ENCODE measurements at regions not wholly inside any gene's neighbourhood (a gene's known extent, or its start where the extent isn't known, plus 50 kb on each side); places are given as distances from the start of the nearest gene placed in this dataset.

GRCh38 chr12:89258240-89258969, 93.9 kb downstream of the DUSP6 start:
- TF ChIP-seq EZH2phosphoT487 (IDR thresholded peaks at IDR 0.05; ENCODE audit: borderline replicate concordance, low read depth, low read length) = no peak
- TF ChIP-seq CTCF (conservative IDR thresholded peaks at IDR 0.05; ENCODE audit: low read length) = no peak
- no peaks in the 10 kb centered on the region for H4K20me1 ChIP-seq (ENCODE audit: insufficient read depth, low read length)
- no peaks in the 10 kb centered on the region for H3K9me3 ChIP-seq (ENCODE audit: low read length)
- ChIA-PET CTCF (ENCODE audit: unreplicated experiment) (no interaction called here), POLR2A (interaction anchor here (0.9 kb wide), 1 partner anchor 12 kb away, joined by 3 read pairs; no protein-coding TSS in a partner anchor)
- H3K27ac ChIP-seq (ENCODE audit: low read depth, low read length, poor library complexity, severe bottlenecking) = no peak overlapping the region
- no TSS peak for BruUV-seq (replicated peaks)
- H3K36me3 ChIP-seq (ENCODE audit: insufficient read depth, low read length) = no peaks in the 10 kb centered on the region
- DNase-seq (ENCODE audit: low spot score) = no peak
- H3K9me2 ChIP-seq (ENCODE audit: insufficient read depth, low read length) = no peaks in the 10 kb centered on the region
- intact Hi-C loops (cut with micrococcal nuclease; ENCODE audit: unreplicated experiment) = no loop called here
- H3K4me3 ChIP-seq (ENCODE audit: low read depth, low read length, poor library complexity, severe bottlenecking) = no peak overlapping the region
- no peaks in the 10 kb centered on the region for H3K79me2 ChIP-seq (ENCODE audit: insufficient read depth, low read depth, low read length)
- H3K4me2 ChIP-seq (ENCODE audit: low read length) = no peak overlapping the region
- no peaks in the 10 kb centered on the region for H3K4me1 ChIP-seq (ENCODE audit: insufficient read depth, low read length, poor library complexity, severe bottlenecking)
- no peak overlapping the region for H2AFZ ChIP-seq (ENCODE audit: low read length)

- no peak overlapping the region for H2AFZ ChIP-seq (ENCODE audit: low read length)
- no TSS peak for BruUV-seq (replicated peaks)
- no peaks in the 10 kb centered on the region for H3K36me3 ChIP-seq (ENCODE audit: insufficient read depth, low read length)
- H3K4me1 ChIP-seq (ENCODE audit: insufficient read depth, low read length, poor library complexity, severe bottlenecking) = no peaks in the 10 kb centered on the region
- H3K9me3 ChIP-seq (ENCODE audit: low read length) = no peaks in the 10 kb centered on the region
- ChIA-PET CTCF (ENCODE audit: unreplicated experiment) (no interaction called here), POLR2A (interaction anchor here (1.0 kb wide), 1 partner anchor 23 kb away, joined by 3 read pairs; no protein-coding TSS in a partner anchor)
- DNase-seq (ENCODE audit: low spot score) = no peak
- TF ChIP-seq CTCF (conservative IDR thresholded peaks at IDR 0.05; ENCODE audit: low read length) (no peak), EZH2phosphoT487 (IDR thresholded peaks at IDR 0.05; ENCODE audit: borderline replicate concordance, low read depth, low read length) (no peak)
- H3K4me2 ChIP-seq (ENCODE audit: low read length) = no peak overlapping the region
- H3K4me3 ChIP-seq (ENCODE audit: low read depth, low read length, poor library complexity, severe bottlenecking) = no peak overlapping the region
- H3K27ac ChIP-seq (ENCODE audit: low read depth, low read length, poor library complexity, severe bottlenecking) = no peak overlapping the region
- H4K20me1 ChIP-seq (ENCODE audit: insufficient read depth, low read length) = no peaks in the 10 kb centered on the region
- intact Hi-C loops (cut with micrococcal nuclease; ENCODE audit: unreplicated experiment) = no loop called here
- H3K9me2 ChIP-seq (ENCODE audit: insufficient read depth, low read length) = no peaks in the 10 kb centered on the region
- no peaks in the 10 kb centered on the region for H3K79me2 ChIP-seq (ENCODE audit: insufficient read depth, low read depth, low read length)
Measured at GRCh38 chr12:89257340-89257739, 95.0 kb downstream of the DUSP6 start.

- Histone ChIP-seq H2AFZ (ENCODE audit: low read length) (no peak overlapping the region), H3K27ac (ENCODE audit: low read depth, low read length, poor library complexity, severe bottlenecking) (no peak overlapping the region), H3K4me1 (ENCODE audit: insufficient read depth, low read length, poor library complexity, severe bottlenecking) (no peaks in the 10 kb centered on the region), H3K4me2 (ENCODE audit: low read length) (no peak overlapping the region), H3K9me3 (ENCODE audit: low read length) (no peaks in the 10 kb centered on the region), H3K4me3 (ENCODE audit: low read depth, low read length, poor library complexity, severe bottlenecking) (no peak overlapping the region), H4K20me1 (ENCODE audit: insufficient read depth, low read length) (no peaks in the 10 kb centered on the region), H3K9me2 (ENCODE audit: insufficient read depth, low read length) (no peaks in the 10 kb centered on the region), H3K36me3 (ENCODE audit: insufficient read depth, low read length) (no peaks in the 10 kb centered on the region), H3K79me2 (ENCODE audit: insufficient read depth, low read depth, low read length) (no peaks in the 10 kb centered on the region)
- DNase-seq (ENCODE audit: low spot score) = no peak
- TF ChIP-seq CTCF (conservative IDR thresholded peaks at IDR 0.05; ENCODE audit: low read length) (no peak), EZH2phosphoT487 (IDR thresholded peaks at IDR 0.05; ENCODE audit: borderline replicate concordance, low read depth, low read length) (no peak)
- ChIA-PET CTCF (ENCODE audit: unreplicated experiment) (no interaction called here), POLR2A (no interaction called here)
- no TSS peak for BruUV-seq (replicated peaks)
- intact Hi-C loops (cut with micrococcal nuclease; ENCODE audit: unreplicated experiment) = no loop called here
Measured at GRCh38 chr12:89256060-89256459, 96.2 kb downstream of the DUSP6 start.
